ENCODE measurements at regions not wholly inside any gene's neighbourhood (a gene's known extent, or its start where the extent isn't known, plus 50 kb on each side); places are given as distances from the start of the nearest gene placed in this dataset.
"Not testable (repeated sequence)": the region's sequence is repeated elsewhere in the genome, so short reads cannot be mapped to it uniquely, and the experiment has no call there.

- no peaks in the 10 kb centered on the region for H3K36me3 ChIP-seq (ENCODE audit: control insufficient read depth in 3 of 3, insufficient read depth in 2 of 3, low read depth in 1 of 3, low read length in 3 of 3)
- FAIRE-seq: no peak
- H3K27ac ChIP-seq (ENCODE audit: low read depth in 1 of 3, low read length in 2 of 3): no peak overlapping the region
- DNase-seq: peak in 1 of 2 donors; percentile 16
- H3K4me1 ChIP-seq (ENCODE audit: control insufficient read depth in 3 of 3, insufficient read depth in 2 of 3, low read depth in 1 of 3, low read length in 2 of 3): no peaks in the 10 kb centered on the region
- no peaks in the 10 kb centered on the region for H3K9me3 ChIP-seq (ENCODE audit: control insufficient read depth in 2 of 2, insufficient read depth in 1 of 2, low read depth in 1 of 2, low read length in 1 of 2)
- no peak overlapping the region for H3K4me3 ChIP-seq (ENCODE audit: low read depth in 1 of 3, low read length in 3 of 3)
- no peaks in the 10 kb centered on the region for H3K27me3 ChIP-seq (ENCODE audit: control insufficient read depth in 3 of 3, insufficient read depth in 3 of 3, low read length in 3 of 3)
- WGBS, 3 donors: 63 to 70% (median 67%) methylated on average over 5 of the region's 5 CpGs
These were observed 140.9 kb downstream of the RNF144B start for GRCh38 chr6:18527836-18528743.

DNA sequence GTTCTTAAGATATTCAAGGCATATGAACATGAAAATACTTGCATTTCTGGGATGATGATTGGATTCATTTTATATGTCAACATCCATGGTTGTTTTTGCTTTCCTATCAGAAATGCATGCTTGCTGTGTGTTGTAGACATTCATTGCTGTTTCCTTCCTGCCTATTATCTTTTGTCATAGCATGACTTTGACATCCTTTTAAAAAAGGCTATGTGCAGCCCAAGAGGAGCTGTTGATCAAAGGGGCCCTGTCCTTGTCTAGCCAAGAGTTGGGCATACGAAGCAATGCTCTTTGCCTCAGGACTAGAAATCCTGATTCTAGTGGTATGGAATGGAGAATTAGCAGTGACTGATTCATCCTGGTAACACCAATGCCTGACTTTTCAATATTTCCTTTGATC is 143.1 kb downstream of the RNF144B start:
- Histone ChIP-seq H3K27me3 (ENCODE audit: control insufficient read depth in 3 of 3, insufficient read depth in 3 of 3, low read length in 3 of 3) (no peaks in the 10 kb centered on the region), H3K4me1 (ENCODE audit: control insufficient read depth in 3 of 3, insufficient read depth in 2 of 3, low read depth in 1 of 3, low read length in 2 of 3) (no peaks in the 10 kb centered on the region), H3K9me3 (ENCODE audit: control insufficient read depth in 2 of 2, insufficient read depth in 1 of 2, low read depth in 1 of 2, low read length in 1 of 2) (no peaks in the 10 kb centered on the region), H3K36me3 (ENCODE audit: control insufficient read depth in 3 of 3, insufficient read depth in 2 of 3, low read depth in 1 of 3, low read length in 3 of 3) (no peaks in the 10 kb centered on the region), H3K4me3 (ENCODE audit: low read depth in 1 of 3, low read length in 3 of 3) (no peak overlapping the region), H3K27ac (ENCODE audit: low read depth in 1 of 3, low read length in 2 of 3) (no peak overlapping the region)
- 70 to 84% (median 72%) methylated on average over 1 of the region's 1 CpG for WGBS, 3 donors
- FAIRE-seq (no peak), DNase-seq (no peak)

- FAIRE-seq (no peak), DNase-seq (no peak)
- no peaks in the 10 kb centered on the region for H3K4me1 ChIP-seq (ENCODE audit: control insufficient read depth in 3 of 3, insufficient read depth in 2 of 3, low read depth in 1 of 3, low read length in 2 of 3)
- H3K27ac ChIP-seq (ENCODE audit: low read depth in 1 of 3, low read length in 2 of 3): no peak overlapping the region
- 79 to 98% (median 89%) methylated on average over 2 of the region's 2 CpGs for WGBS, 3 donors
- H3K36me3 ChIP-seq (ENCODE audit: control insufficient read depth in 3 of 3, insufficient read depth in 2 of 3, low read depth in 1 of 3, low read length in 3 of 3): no peaks in the 10 kb centered on the region
- no peaks in the 10 kb centered on the region for H3K27me3 ChIP-seq (ENCODE audit: control insufficient read depth in 3 of 3, insufficient read depth in 3 of 3, low read length in 3 of 3)
- H3K9me3 ChIP-seq (ENCODE audit: control insufficient read depth in 2 of 2, insufficient read depth in 1 of 2, low read depth in 1 of 2, low read length in 1 of 2): no peaks in the 10 kb centered on the region
- no peak overlapping the region for H3K4me3 ChIP-seq (ENCODE audit: low read depth in 1 of 3, low read length in 3 of 3)
These were observed 145.0 kb downstream of the RNF144B start for GRCh38 chr6:18532139-18532538.

DNA sequence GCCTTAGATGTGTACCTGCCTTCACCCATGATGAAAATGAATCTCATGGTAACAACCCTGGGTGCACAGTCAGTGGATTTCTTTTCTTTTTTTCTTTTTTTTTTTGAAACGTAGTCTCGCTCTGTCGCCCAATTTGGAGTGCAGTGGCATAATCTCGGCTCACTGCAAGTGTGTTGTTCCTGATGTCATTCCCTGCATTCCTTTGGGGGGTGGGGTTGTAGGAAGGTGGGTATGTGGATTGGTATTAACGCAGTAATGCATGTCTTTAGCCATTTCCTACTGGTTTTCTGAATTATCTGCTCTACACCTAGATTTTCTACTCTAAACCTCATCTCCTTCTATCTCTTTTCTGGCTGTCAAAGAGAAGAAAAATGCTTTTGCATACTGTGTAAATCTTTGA is 146.6 kb downstream of the RNF144B start:
- WGBS, 3 donors: 63 to 70% (median 64%) methylated on average over 5 of the region's 5 CpGs
- Histone ChIP-seq H3K27ac (ENCODE audit: low read depth in 1 of 3, low read length in 2 of 3) (no peak overlapping the region), H3K9me3 (ENCODE audit: control insufficient read depth in 2 of 2, insufficient read depth in 1 of 2, low read depth in 1 of 2, low read length in 1 of 2) (no peaks in the 10 kb centered on the region), H3K36me3 (ENCODE audit: control insufficient read depth in 3 of 3, insufficient read depth in 2 of 3, low read depth in 1 of 3, low read length in 3 of 3) (no peaks in the 10 kb centered on the region), H3K27me3 (ENCODE audit: control insufficient read depth in 3 of 3, insufficient read depth in 3 of 3, low read length in 3 of 3) (no peaks in the 10 kb centered on the region), H3K4me1 (ENCODE audit: control insufficient read depth in 3 of 3, insufficient read depth in 2 of 3, low read depth in 1 of 3, low read length in 2 of 3) (no peaks in the 10 kb centered on the region), H3K4me3 (ENCODE audit: low read depth in 1 of 3, low read length in 3 of 3) (no peak overlapping the region)
- FAIRE-seq (no peak), DNase-seq (no peak)

- FAIRE-seq (no peak), DNase-seq (peak in 1 of 2 donors; percentile 57)
- Histone ChIP-seq H3K27me3 (ENCODE audit: control insufficient read depth in 3 of 3, insufficient read depth in 3 of 3, low read length in 3 of 3) (peaks cover 0 to 3% (median 0%) of the 10 kb centered on the region in 3 donors), H3K27ac (ENCODE audit: low read depth in 1 of 3, low read length in 2 of 3) (no peak overlapping the region), H3K9me3 (ENCODE audit: control insufficient read depth in 2 of 2, insufficient read depth in 1 of 2, low read depth in 1 of 2, low read length in 1 of 2) (no peaks in the 10 kb centered on the region), H3K4me3 (ENCODE audit: low read depth in 1 of 3, low read length in 3 of 3) (no peak overlapping the region), H3K4me1 (ENCODE audit: control insufficient read depth in 3 of 3, insufficient read depth in 2 of 3, low read depth in 1 of 3, low read length in 2 of 3) (no peaks in the 10 kb centered on the region), H3K36me3 (ENCODE audit: control insufficient read depth in 3 of 3, insufficient read depth in 2 of 3, low read depth in 1 of 3, low read length in 3 of 3) (no peaks in the 10 kb centered on the region)
- WGBS, 3 donors: 23 to 54% (median 31%) methylated on average over 6 of the region's 6 CpGs
These were observed 149.5 kb downstream of the RNF144B start for GRCh38 chr6:18536591-18537055.

DNA sequence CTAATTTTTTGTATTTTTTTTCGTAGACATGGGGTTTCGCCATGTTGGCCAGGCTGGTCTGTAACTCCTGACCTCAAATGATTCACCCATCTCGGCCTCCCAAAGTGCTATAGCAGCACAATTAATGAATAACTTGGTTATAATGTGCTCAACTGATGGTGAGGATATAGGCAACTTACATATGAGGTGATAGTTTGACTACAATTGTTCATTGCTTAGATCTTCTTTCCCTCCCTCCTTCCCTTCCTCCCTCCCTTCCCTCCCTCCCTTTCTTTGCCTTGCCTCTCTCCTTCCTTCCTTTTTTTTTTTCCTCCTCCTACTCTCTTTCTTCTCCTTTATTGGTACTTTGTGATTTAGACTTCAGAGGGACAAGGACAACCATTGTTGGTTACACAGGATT is 151.2 kb downstream of the RNF144B start:
- DNase-seq: no peak
- no peaks in the 10 kb centered on the region for H3K4me1 ChIP-seq (ENCODE audit: control insufficient read depth in 3 of 3, insufficient read depth in 2 of 3, low read depth in 1 of 3, low read length in 2 of 3)
- no peaks in the 10 kb centered on the region for H3K36me3 ChIP-seq (ENCODE audit: control insufficient read depth in 3 of 3, insufficient read depth in 2 of 3, low read depth in 1 of 3, low read length in 3 of 3)
- peaks cover 0 to 3% (median 0%) of the 10 kb centered on the region in 3 donors for H3K27me3 ChIP-seq (ENCODE audit: control insufficient read depth in 3 of 3, insufficient read depth in 3 of 3, low read length in 3 of 3)
- H3K27ac ChIP-seq (ENCODE audit: low read depth in 1 of 3, low read length in 2 of 3): no peak overlapping the region
- WGBS, 3 donors: 72 to 87% (median 78%) methylated on average over 3 of the region's 3 CpGs
- no peak overlapping the region for H3K4me3 ChIP-seq (ENCODE audit: low read depth in 1 of 3, low read length in 3 of 3)
- no peak for FAIRE-seq
- H3K9me3 ChIP-seq (ENCODE audit: control insufficient read depth in 2 of 2, insufficient read depth in 1 of 2, low read depth in 1 of 2, low read length in 1 of 2): no peaks in the 10 kb centered on the region

GRCh38 chr6:18543051-18543450 is 155.9 kb downstream of the RNF144B start:
- FAIRE-seq (no peak), DNase-seq (no peak)
- WGBS, 3 donors: 79 to 83% (median 81%) methylated on average over 6 of the region's 6 CpGs
- Histone ChIP-seq H3K9me3 (ENCODE audit: control insufficient read depth in 2 of 2, insufficient read depth in 1 of 2, low read depth in 1 of 2, low read length in 1 of 2) (peaks cover 0 to 6% of the 10 kb centered on the region in 2 donors), H3K4me1 (ENCODE audit: control insufficient read depth in 3 of 3, insufficient read depth in 2 of 3, low read depth in 1 of 3, low read length in 2 of 3) (no peaks in the 10 kb centered on the region), H3K36me3 (ENCODE audit: control insufficient read depth in 3 of 3, insufficient read depth in 2 of 3, low read depth in 1 of 3, low read length in 3 of 3) (no peaks in the 10 kb centered on the region), H3K27me3 (ENCODE audit: control insufficient read depth in 3 of 3, insufficient read depth in 3 of 3, low read length in 3 of 3) (peaks cover 0 to 3% (median 0%) of the 10 kb centered on the region in 3 donors), H3K27ac (ENCODE audit: low read depth in 1 of 3, low read length in 2 of 3) (no peak overlapping the region), H3K4me3 (ENCODE audit: low read depth in 1 of 3, low read length in 3 of 3) (no peak overlapping the region)

GRCh38 chr6:18545142-18545541 is 158.0 kb downstream of the RNF144B start:
- FAIRE-seq; H3K9me3 ChIP-seq (ENCODE audit: control insufficient read depth in 2 of 2, insufficient read depth in 1 of 2, low read depth in 1 of 2, low read length in 1 of 2); H3K4me1 ChIP-seq (ENCODE audit: control insufficient read depth in 3 of 3, insufficient read depth in 2 of 3, low read depth in 1 of 3, low read length in 2 of 3); H3K4me3 ChIP-seq (ENCODE audit: low read depth in 1 of 3, low read length in 3 of 3); DNase-seq; H3K27ac ChIP-seq (ENCODE audit: low read depth in 1 of 3, low read length in 2 of 3); H3K27me3 ChIP-seq (ENCODE audit: control insufficient read depth in 3 of 3, insufficient read depth in 3 of 3, low read length in 3 of 3); H3K36me3 ChIP-seq (ENCODE audit: control insufficient read depth in 3 of 3, insufficient read depth in 2 of 3, low read depth in 1 of 3, low read length in 3 of 3): not testable (repeated sequence)
- 78 to 94% (median 88%) methylated on average over 1 of the region's 1 CpG for WGBS, 3 donors

Data from small intestine (tissue), 7 donors.